HG02571 (cell line): ENCODE measurements at regions not wholly inside any gene's neighbourhood (a gene's known extent, or its start where the extent isn't known, plus 50 kb on each side); places are given as distances from the start of the nearest gene placed in this dataset.
"Not testable (repeated sequence)": the region's sequence is repeated elsewhere in the genome, so short reads cannot be mapped to it uniquely, and the experiment has no call there.

ENCODE experiments used
- ATAC-seq: cut with Tn5 transposase; IDR thresholded peaks from one replicate; pipeline ENCODE4 v1.9.1; 2021; ENCODE audit warnings: mild to moderate bottlenecking, moderate library complexity; ENCODE audit not compliant: unreplicated experiment

GRCh38 chr4:155478336-155478835, 101.6 kb upstream of the MAP9 start:
- no peak for ATAC-seq

GRCh38 chr4:155474758-155475157, 98.0 kb upstream of the MAP9 start:
- no peak for ATAC-seq

- no peak for ATAC-seq
Measured at GRCh38 chr4:155473420-155474095, 96.8 kb upstream of the MAP9 start.

GRCh38 chr4:155468282-155468681, 91.5 kb upstream of the MAP9 start:
- no peak for ATAC-seq

- no peak for ATAC-seq
Measured at GRCh38 chr4:155450676-155451075, 73.9 kb upstream of the MAP9 start.

- no peak for ATAC-seq
Measured at GRCh38 chr4:155445306-155445705, 68.5 kb upstream of the MAP9 start.

- no peak for ATAC-seq
Measured at GRCh38 chr4:155444721-155445120, 68.0 kb upstream of the MAP9 start.

GRCh38 chr4:155442267-155443105, 65.7 kb upstream of the MAP9 start:
- ATAC-seq: peak; percentile 90

GRCh38 chr4:155441475-155441874, 64.7 kb upstream of the MAP9 start:
- no peak for ATAC-seq

GRCh38 chr4:155439760-155440159, 63.0 kb upstream of the MAP9 start:
- ATAC-seq: not testable (repeated sequence)

GRCh38 chr4:155434904-155435303, 58.1 kb upstream of the MAP9 start:
- ATAC-seq: no peak

- no peak for ATAC-seq
Measured at GRCh38 chr4:155434366-155434765, 57.6 kb upstream of the MAP9 start.

- no peak for ATAC-seq
Measured at GRCh38 chr4:155433636-155434360, 57.0 kb upstream of the MAP9 start.

GRCh38 chr4:155430895-155431795, 54.4 kb upstream of the MAP9 start:
- no peak for ATAC-seq

- no peak for ATAC-seq
Measured at GRCh38 chr4:155428128-155428527, 51.4 kb upstream of the MAP9 start.

- ATAC-seq: no peak
Measured at GRCh38 chr4:155426953-155427352, 50.2 kb upstream of the MAP9 start.
